GM12875 (cell line): ENCODE measurements at regions not wholly inside any gene's neighbourhood (a gene's known extent, or its start where the extent isn't known, plus 50 kb on each side); places are given as distances from the start of the nearest gene placed in this dataset.

Experiments used
- H3K4me3 ChIP-seq: one replicate; pipeline ENCODE4 v1.5.1; 2011; ENCODE audit warnings: low read depth, low read length, control low read depth
- TF ChIP-seq, protein P1 (sequence below): IDR thresholded peaks from 2 replicates; pipeline ENCODE4 v1.5.1; 2011; ENCODE audit warnings: low read depth, mild to moderate bottlenecking, control low read depth, inconsistent platforms, low read length, moderate library complexity, borderline replicate concordance; ENCODE audit not compliant: insufficient read depth

DNA sequence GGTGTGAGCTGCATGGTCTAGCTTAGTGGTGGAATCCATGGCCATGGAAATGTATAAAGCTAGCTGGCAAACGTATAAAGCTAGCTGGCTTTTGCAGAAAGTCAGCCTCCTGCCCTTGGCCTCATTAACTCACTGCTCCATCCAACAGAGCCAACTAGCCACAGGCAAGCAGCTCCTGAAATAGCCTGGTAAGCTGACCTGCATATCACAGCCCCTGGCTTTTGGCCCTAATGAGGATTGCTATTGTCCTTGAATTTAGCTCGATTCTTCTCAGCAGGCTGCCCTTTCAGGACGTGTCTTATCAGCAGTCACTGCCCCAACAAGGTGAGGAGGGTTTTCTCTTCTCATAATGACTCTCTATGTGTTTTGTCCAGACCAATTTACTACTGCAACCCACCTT lies 446.8 kb downstream of the WDR72 start:
- TF ChIP-seq, protein P1, sequence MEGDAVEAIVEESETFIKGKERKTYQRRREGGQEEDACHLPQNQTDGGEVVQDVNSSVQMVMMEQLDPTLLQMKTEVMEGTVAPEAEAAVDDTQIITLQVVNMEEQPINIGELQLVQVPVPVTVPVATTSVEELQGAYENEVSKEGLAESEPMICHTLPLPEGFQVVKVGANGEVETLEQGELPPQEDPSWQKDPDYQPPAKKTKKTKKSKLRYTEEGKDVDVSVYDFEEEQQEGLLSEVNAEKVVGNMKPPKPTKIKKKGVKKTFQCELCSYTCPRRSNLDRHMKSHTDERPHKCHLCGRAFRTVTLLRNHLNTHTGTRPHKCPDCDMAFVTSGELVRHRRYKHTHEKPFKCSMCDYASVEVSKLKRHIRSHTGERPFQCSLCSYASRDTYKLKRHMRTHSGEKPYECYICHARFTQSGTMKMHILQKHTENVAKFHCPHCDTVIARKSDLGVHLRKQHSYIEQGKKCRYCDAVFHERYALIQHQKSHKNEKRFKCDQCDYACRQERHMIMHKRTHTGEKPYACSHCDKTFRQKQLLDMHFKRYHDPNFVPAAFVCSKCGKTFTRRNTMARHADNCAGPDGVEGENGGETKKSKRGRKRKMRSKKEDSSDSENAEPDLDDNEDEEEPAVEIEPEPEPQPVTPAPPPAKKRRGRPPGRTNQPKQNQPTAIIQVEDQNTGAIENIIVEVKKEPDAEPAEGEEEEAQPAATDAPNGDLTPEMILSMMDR = no peak

DNA sequence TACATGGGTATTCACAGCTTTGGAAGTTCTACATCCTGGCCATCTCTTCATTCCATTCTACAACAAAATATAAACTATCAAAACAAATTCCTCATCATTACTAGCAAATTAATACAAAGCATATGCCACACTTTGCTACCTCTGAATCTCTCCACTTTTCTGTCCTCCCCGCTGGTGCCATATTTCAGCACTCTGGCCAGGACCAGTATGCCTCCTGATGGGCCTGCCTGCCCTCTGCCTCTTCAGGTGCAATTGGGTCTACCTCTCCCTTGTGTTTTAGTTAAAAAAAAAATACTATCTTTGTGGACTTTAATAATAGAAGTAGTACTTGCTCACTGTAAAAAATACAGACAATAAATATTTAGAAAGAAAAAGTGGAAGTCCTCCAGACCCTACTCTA lies 448.8 kb downstream of the WDR72 start:
- TF ChIP-seq, protein P1 = no peak
- H3K4me3 ChIP-seq = no peak overlapping the region

More for the DNA sequence above, 446.8 kb downstream of the WDR72 start:
- H3K4me3 ChIP-seq = no peak overlapping the region

DNA sequence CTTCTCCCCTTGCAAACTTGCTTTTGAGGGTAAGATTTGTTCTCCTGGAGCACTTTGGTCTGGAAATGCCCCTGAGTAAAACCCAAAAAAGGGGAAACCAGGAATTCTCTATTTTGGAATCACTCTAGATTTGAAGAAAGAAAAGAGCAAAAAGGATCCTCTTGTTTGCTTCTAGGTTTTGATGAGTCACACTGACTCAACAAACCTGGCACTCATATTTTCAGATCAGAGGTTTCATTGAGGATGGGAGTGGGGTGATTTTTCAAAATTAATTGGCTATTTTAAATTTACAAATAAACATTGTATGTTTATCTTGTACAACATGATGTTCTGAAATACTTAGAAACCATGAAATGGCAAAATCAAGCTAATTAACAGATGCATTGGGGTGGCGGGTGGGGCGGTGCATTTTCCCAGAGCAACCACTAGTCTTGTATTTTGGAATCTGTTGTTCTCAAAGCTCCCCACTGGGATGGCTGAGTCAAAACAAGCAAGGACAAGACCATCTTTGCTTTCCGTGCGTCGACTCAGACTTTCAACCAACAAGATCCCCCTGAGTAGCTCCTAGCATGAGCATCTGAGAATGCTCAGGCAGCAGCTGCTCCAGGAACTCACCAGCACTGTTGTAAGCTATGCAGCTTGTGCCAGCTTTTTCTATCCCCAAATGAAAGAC lies 451.4 kb downstream of the WDR72 start:
- TF ChIP-seq, protein P1 = no peak
- no peak overlapping the region for H3K4me3 ChIP-seq

DNA sequence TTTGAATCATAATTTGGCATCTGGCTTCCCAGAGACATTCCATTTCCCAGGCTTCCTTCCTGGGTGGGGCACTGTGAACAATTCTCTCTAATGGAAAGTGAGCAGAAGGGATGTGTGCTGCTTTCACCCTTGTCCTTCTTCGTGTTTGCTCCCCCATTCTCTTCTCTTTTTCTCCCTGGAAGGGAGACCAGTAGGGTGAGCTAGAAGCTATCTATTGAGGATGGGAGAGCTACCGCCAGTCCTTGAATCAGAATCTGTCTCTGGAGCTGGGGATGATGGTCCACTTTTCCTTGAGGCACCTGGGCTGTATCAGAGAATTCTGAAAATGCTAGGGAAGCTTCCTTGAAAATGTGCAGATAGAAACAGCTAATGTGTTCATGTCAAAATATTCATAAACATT lies 453.9 kb downstream of the WDR72 start:
- H3K4me3 ChIP-seq = no peak overlapping the region
- TF ChIP-seq, protein P1 = no peak

DNA sequence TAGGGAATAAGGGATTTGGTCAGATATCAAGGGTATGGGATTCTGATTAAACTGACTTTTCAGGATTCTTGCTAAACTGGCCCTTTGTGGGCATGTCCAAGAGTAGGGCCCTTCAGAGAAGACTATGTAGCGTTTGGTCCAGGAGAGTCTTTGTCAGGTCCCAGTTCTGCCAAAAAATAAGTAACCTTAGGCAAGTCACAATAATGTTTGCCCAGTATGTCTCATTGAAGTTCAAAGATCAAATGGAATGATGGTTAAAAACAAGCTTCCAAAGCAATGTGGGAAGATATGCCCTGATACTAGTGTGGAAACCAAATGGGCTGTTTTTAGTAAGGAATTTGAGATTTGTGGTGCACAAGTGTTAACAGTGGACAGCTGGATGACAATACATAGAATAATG lies 454.4 kb downstream of the WDR72 start:
- TF ChIP-seq, protein P1 = no peak
- H3K4me3 ChIP-seq = no peak overlapping the region

DNA sequence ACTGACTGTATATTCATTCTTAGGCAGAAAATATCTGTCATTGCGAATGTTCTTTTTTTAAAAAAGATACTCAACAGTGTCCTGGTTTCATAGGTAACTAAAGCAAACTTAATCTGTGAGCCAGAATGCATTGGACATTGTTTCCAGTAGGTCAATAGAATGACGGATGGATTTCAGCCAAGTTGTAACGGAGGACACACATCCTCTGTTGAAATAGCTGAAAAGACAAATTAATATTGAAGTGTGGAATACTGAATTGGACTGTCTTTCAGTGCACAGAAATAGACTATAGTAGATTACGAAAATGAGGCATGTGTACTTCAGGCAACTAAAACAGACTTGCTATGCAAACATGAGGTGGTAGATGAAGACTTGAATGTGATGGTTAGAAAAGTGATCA lies 461.6 kb downstream of the WDR72 start:
- no peak overlapping the region for H3K4me3 ChIP-seq
- TF ChIP-seq, protein P1 = no peak

DNA sequence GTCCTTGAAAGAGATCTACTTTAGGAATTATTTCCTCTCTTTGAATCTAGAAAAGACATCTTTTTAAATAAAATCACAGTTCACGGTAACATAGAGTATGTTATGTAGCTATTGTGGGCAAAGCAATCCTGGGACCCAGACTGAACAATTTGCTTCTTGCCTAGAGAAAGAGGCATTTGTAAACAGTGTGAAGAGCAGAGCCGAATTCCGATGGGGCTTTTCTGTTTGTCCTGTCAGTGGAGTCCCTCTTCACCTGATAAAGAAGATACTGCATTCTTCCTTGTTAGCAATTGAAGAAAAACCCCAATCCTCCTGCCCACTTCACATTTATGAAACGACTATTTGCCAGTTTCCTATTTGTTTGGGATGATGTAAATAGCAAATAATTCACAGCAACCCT lies 462.9 kb downstream of the WDR72 start:
- no peak overlapping the region for H3K4me3 ChIP-seq
- TF ChIP-seq, protein P1 = no peak
